ENCODE measurements at regions not wholly inside any gene's neighbourhood (a gene's known extent, or its start where the extent isn't known, plus 50 kb on each side); places are given as distances from the start of the nearest gene placed in this dataset.

DNA sequence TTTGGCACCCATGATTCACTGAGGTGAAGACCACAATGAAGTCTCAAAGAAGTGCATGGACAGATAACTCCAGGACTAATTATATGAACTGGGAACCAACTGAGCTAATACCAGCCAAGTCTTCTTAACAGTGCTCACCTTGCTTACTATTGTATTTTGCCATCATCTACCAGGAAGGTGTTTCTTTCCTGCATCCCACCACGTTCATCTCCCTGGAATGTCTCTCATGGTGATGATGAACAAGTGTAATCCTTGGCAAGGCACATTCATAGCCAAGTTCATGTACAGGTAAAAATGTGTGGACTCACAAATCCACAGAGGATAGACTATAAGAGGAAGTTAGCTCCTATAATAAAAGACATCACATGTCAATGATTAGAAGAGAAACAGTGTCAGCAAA lies 489.1 kb downstream of the SMARCA1 start:
- TF ChIP-seq EZH2 (IDR thresholded peaks at IDR 0.05; ENCODE audit: borderline replicate concordance), result no peak
- TF ChIP-seq, protein P1, sequence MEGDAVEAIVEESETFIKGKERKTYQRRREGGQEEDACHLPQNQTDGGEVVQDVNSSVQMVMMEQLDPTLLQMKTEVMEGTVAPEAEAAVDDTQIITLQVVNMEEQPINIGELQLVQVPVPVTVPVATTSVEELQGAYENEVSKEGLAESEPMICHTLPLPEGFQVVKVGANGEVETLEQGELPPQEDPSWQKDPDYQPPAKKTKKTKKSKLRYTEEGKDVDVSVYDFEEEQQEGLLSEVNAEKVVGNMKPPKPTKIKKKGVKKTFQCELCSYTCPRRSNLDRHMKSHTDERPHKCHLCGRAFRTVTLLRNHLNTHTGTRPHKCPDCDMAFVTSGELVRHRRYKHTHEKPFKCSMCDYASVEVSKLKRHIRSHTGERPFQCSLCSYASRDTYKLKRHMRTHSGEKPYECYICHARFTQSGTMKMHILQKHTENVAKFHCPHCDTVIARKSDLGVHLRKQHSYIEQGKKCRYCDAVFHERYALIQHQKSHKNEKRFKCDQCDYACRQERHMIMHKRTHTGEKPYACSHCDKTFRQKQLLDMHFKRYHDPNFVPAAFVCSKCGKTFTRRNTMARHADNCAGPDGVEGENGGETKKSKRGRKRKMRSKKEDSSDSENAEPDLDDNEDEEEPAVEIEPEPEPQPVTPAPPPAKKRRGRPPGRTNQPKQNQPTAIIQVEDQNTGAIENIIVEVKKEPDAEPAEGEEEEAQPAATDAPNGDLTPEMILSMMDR (IDR thresholded peaks at IDR 0.05; ENCODE audit: poor library complexity), result no peak

Measured in hepatocyte (in vitro differentiated cells).